Mucosa of descending colon (tissue), 3 donors: ENCODE measurements at regions not wholly inside any gene's neighbourhood (a gene's known extent, or its start where the extent isn't known, plus 50 kb on each side); places are given as distances from the start of the nearest gene placed in this dataset.

Experiments used
- ATAC-seq: fragments of 200-7000 bp; cut with Tn5 transposase; one replicate; pipeline ENCODE4 v1.9.1; 2020; ENCODE audit warnings: mild to moderate bottlenecking, moderate library complexity
- DNase-seq, 3 donors: peaks; one replicate each; pipeline ENCODE4 v3.0.0-alpha.2; 2020
- H3K36me3 ChIP-seq: fragments of 200-600 bp; one replicate; pipeline ENCODE4 v1.8.0; 2021; ENCODE audit warnings: low read depth, mild to moderate bottlenecking
- H3K4me1 ChIP-seq: fragments of 200-600 bp; one replicate; pipeline ENCODE4 v1.8.0; 2021; ENCODE audit warnings: low read depth, mild to moderate bottlenecking
- H3K4me3 ChIP-seq: fragments of 200-600 bp; one replicate; pipeline ENCODE4 v1.8.0; 2021; ENCODE audit warnings: mild to moderate bottlenecking
- H3K9me3 ChIP-seq: fragments of 200-600 bp; one replicate; pipeline ENCODE4 v1.8.0; 2021; ENCODE audit warnings: mild to moderate bottlenecking
- intact Hi-C, 2 donors: fragments of 100-400 bp; cut with DNase I in 1 of 2; cut with micrococcal nuclease in 1 of 2; formaldehyde crosslinking; loops; one replicate each; pipeline versions ENCODE4 v1.11.0 to v1.11.1; 2022; cut with DNase I, micrococcal nuclease
- TF ChIP-seq, protein P1 (sequence below): fragments of 200-600 bp; IDR thresholded peaks from one replicate; pipeline ENCODE4 v1.8.0; 2022; ENCODE audit warnings: antibody characterized with exemption, mild to moderate bottlenecking
- donor health status: DM: no; HTN: no; CAD: no; lungs with moderate emphysema.
- donor health status: DM: no; HTN: no; CAD: no.
- donor health status: DM: no; HTN: yes; CAD: no.

DNA sequence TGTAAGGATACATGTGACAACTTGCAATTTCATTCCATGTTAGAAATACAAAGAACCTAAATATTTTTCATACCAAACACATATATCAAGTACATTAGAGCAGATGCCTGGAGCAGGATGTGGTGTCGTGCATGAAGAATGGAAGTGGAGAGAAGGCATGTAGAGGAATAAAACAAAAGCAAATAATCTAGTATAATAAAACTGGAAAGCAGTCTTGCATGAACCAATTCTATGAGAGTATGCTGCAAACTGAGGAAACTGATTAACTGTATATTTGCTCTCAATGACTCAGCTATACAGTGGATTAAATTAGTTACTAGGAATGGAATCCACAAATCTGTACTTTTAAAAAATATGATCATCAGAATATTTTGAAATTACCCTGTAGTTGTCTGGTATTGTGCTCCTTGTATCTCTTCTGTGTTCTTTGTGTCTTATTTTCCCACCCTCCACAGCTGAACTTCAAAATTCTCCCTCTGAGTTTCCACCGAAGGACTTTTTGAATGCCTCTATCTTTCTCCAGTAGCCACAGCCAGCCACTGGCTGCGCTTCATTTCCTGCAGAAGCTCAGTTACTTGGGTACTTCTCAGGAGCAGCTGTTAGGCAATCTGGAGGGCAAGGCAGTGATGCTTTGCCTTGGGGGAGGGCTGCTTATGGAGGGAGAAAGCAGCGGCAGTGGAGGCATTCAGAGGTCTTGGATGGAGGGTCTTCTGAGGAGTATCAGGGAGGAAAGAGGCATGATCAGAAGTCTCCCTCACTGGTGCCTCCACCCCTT lies 608.0 kb downstream of the BRINP1 start:
- DNase-seq: no peak
- intact Hi-C loops: no loop called here
- Histone ChIP-seq H3K9me3 (peaks cover 3% of the 10 kb centered on the region), H3K4me1 (no peaks in the 10 kb centered on the region), H3K4me3 (no peak overlapping the region), H3K36me3 (no peaks in the 10 kb centered on the region)
- TF ChIP-seq, protein P1, sequence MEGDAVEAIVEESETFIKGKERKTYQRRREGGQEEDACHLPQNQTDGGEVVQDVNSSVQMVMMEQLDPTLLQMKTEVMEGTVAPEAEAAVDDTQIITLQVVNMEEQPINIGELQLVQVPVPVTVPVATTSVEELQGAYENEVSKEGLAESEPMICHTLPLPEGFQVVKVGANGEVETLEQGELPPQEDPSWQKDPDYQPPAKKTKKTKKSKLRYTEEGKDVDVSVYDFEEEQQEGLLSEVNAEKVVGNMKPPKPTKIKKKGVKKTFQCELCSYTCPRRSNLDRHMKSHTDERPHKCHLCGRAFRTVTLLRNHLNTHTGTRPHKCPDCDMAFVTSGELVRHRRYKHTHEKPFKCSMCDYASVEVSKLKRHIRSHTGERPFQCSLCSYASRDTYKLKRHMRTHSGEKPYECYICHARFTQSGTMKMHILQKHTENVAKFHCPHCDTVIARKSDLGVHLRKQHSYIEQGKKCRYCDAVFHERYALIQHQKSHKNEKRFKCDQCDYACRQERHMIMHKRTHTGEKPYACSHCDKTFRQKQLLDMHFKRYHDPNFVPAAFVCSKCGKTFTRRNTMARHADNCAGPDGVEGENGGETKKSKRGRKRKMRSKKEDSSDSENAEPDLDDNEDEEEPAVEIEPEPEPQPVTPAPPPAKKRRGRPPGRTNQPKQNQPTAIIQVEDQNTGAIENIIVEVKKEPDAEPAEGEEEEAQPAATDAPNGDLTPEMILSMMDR: no peak
- ATAC-seq: no peak

DNA sequence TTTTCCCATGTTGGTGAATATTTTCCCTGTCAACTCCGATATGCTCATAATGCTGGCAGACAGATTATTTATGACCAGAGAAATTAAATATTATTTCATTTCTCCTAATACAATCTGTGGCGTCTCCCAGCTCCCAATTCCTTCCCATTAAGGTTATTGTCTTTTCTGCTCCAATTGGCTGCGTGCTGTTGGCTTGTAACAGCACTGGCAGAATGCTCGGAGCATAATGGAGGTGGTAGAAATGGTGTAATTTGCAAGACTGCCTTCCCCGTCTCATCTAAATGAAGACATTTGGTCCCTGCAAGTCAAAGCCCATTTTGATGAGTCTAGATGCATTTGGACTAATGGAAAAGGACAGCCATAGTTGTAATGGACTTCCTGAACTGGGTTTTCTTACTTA lies 601.7 kb downstream of the BRINP1 start:
- intact Hi-C loops: no loop called here
- Histone ChIP-seq H3K4me1 (no peaks in the 10 kb centered on the region), H3K4me3 (no peak overlapping the region), H3K9me3 (no peaks in the 10 kb centered on the region), H3K36me3 (no peaks in the 10 kb centered on the region)
- TF ChIP-seq, protein P1: no peak
- DNase-seq: no peak
- no peak for ATAC-seq

DNA sequence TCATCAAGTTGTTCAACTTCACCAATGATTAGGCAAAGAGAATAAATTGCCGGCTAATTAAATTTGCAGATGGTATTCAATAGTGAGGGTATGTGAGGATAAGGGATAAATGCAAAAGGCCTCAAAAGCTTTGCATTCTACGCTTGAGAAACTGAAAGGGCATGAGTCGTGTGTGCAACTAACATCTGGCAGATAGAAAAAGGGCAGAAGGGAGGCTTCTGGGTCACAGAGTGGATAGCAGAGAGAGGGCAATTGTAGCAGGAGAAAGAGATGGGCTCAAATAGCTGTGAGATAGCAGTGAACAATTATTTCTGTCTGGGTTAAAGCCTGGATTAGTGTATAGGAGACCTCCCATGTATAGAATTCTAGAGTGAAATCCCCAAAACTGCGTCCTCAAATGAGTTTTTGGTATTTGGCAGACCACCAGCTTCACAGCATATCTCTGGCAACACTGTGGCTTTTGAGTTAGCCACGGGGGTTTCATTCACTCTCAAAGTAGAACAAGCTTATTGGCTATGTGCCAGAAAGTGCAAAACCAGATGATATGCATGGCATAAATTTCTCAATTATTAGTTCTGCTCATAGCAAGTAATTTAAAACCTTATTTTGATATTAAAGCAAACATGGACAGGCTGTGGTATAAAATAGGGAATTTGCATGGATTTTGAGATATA lies 586.3 kb downstream of the BRINP1 start:
- intact Hi-C loops: no loop called here
- H3K36me3 ChIP-seq: no peaks in the 10 kb centered on the region
- no peak for ATAC-seq

DNA sequence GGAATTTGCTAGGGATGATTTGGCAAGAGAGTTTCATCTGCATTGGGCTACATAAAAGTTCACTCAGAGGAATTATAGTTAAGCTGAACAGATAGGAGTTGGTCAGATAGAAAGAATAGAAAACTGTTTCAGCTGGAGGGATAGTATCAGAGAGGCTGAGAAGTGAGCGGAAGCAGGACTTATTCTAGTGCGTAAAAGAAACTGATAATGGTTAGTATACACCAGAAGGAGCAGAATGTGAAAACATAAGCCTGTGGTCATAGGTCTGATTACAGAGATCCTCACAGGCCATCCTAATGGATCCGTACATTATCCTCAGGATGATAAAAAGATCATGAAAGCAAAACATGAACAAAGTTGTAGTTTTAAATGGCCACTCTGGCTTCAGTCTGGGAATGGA lies 585.2 kb downstream of the BRINP1 start:
- H3K4me1 ChIP-seq: no peaks in the 10 kb centered on the region
- TF ChIP-seq, protein P1: no peak
- no peaks in the 10 kb centered on the region for H3K9me3 ChIP-seq
- H3K36me3 ChIP-seq: no peaks in the 10 kb centered on the region
- ATAC-seq: no peak
- no peak for DNase-seq
- no peak overlapping the region for H3K4me3 ChIP-seq
- intact Hi-C loops: no loop called here

More for the DNA sequence above, 586.3 kb downstream of the BRINP1 start:
- H3K4me1 ChIP-seq: no peaks in the 10 kb centered on the region
- H3K9me3 ChIP-seq: no peaks in the 10 kb centered on the region
- TF ChIP-seq, protein P1: no peak
- DNase-seq: no peak
- H3K4me3 ChIP-seq: no peak overlapping the region

DNA sequence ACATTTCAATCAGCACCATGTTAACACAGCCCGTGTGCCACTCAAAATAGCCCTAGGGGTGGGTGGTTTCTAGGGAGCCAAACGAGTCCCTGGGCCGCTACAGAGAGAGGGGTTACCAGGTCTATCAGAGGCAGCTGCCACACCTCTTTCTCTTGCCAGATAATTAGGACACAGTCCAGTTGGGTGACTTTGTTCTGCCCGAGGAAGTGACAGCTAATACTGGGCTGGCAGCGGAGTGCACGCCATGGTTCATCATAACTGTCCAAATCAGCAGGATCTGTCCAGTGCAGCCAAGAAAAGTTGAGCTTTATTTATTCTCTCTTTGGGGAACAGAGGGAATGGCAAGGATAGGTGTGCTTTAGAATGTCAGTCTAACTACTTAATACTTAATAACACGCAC lies 583.8 kb downstream of the BRINP1 start:
- TF ChIP-seq, protein P1: no peak
- H3K4me3 ChIP-seq: no peak overlapping the region
- no peaks in the 10 kb centered on the region for H3K36me3 ChIP-seq
- intact Hi-C loops: no loop called here
- H3K4me1 ChIP-seq: no peaks in the 10 kb centered on the region
- no peaks in the 10 kb centered on the region for H3K9me3 ChIP-seq
- no peak for DNase-seq
- no peak for ATAC-seq
